ENCODE measurements at regions not wholly inside any gene's neighbourhood (a gene's known extent, or its start where the extent isn't known, plus 50 kb on each side); places are given as distances from the start of the nearest gene placed in this dataset.

- H3K9ac ChIP-seq (ENCODE audit: low read length), result no peak overlapping the region
Observed at GRCh38 chr11:113627946-113628345, 78.2 kb downstream of the TMPRSS5 start.

GRCh38 chr11:113627297-113627696, 78.8 kb downstream of the TMPRSS5 start:
- no peak overlapping the region for H4K8ac ChIP-seq (ENCODE audit: low read length)
- H3K9me3 ChIP-seq (ENCODE audit: control insufficient read depth, low read length), result no peaks in the 10 kb centered on the region
- H3K9ac ChIP-seq (ENCODE audit: low read length), result no peak overlapping the region
- H2BK12ac ChIP-seq (ENCODE audit: low read length in 2 of 2), result no peak overlapping the region
- H3K4ac ChIP-seq (ENCODE audit: low read depth in 1 of 2, low read length in 2 of 2), result no peak overlapping the region
- H3K27ac ChIP-seq (ENCODE audit: low read length, poor library complexity, severe bottlenecking), result no peak overlapping the region
- no peaks in the 10 kb centered on the region for H3K79me1 ChIP-seq (replicated peaks; ENCODE audit: low read length, poor library complexity, severe bottlenecking)
- H2BK5ac ChIP-seq (ENCODE audit: low read depth, low read length, poor library complexity, severe bottlenecking), result no peak overlapping the region
- H4K91ac ChIP-seq (ENCODE audit: low read length), result no peak overlapping the region
- no peak overlapping the region for H2AK5ac ChIP-seq (ENCODE audit: low read length, severe bottlenecking)
- H3K14ac ChIP-seq (ENCODE audit: low read length in 2 of 2), result no peak overlapping the region
- no peak for DNase-seq
- no peak overlapping the region for H3K23ac ChIP-seq (ENCODE audit: low read length in 2 of 2)
- no peak overlapping the region for H3K18ac ChIP-seq (ENCODE audit: low read depth in 1 of 2, low read length in 2 of 2)
- no peak overlapping the region for H2BK120ac ChIP-seq (ENCODE audit: low read depth, low read length)
- no peak overlapping the region for H3K4me2 ChIP-seq (ENCODE audit: low read length, poor library complexity, severe bottlenecking)
- no peak overlapping the region for H2AFZ ChIP-seq (ENCODE audit: low read depth, low read length)
- H3K4me3 ChIP-seq (ENCODE audit: insufficient read depth in 1 of 2, low read depth in 1 of 2, low read length in 2 of 2), result no peak overlapping the region
- H2BK15ac ChIP-seq (ENCODE audit: low read depth, poor library complexity, severe bottlenecking), result no peak overlapping the region
- H3K36me3 ChIP-seq (ENCODE audit: control insufficient read depth in 1 of 2, insufficient read depth in 2 of 2, low read depth in 1 of 2, low read length in 2 of 2), result no peaks in the 10 kb centered on the region
- peaks cover 4 to 21% of the 10 kb centered on the region in 2 experiments for H3K27me3 ChIP-seq (ENCODE audit: control insufficient read depth in 1 of 2, insufficient read depth in 1 of 2, low read length in 2 of 2)
- no peaks in the 10 kb centered on the region for H3K4me1 ChIP-seq (ENCODE audit: control insufficient read depth, insufficient read depth, low read depth, low read length)
- 72% methylated on average over 2 of the region's 2 CpGs for WGBS

More at GRCh38 chr11:113627946-113628345, 78.2 kb downstream of the TMPRSS5 start:
- no peak overlapping the region for H3K4ac ChIP-seq (ENCODE audit: low read depth in 1 of 2, low read length in 2 of 2)
- no peak overlapping the region for H2BK120ac ChIP-seq (ENCODE audit: low read depth, low read length)
- no peak overlapping the region for H2BK5ac ChIP-seq (ENCODE audit: low read depth, low read length, poor library complexity, severe bottlenecking)
- no peak overlapping the region for H4K91ac ChIP-seq (ENCODE audit: low read length)
- 100% methylated on average over 1 of the region's 3 CpGs for WGBS
- H3K36me3 ChIP-seq (ENCODE audit: control insufficient read depth in 1 of 2, insufficient read depth in 2 of 2, low read depth in 1 of 2, low read length in 2 of 2), result no peaks in the 10 kb centered on the region
- H3K4me2 ChIP-seq (ENCODE audit: low read length, poor library complexity, severe bottlenecking), result no peak overlapping the region
- no peak overlapping the region for H3K18ac ChIP-seq (ENCODE audit: low read depth in 1 of 2, low read length in 2 of 2)
- no peak for DNase-seq
- H4K8ac ChIP-seq (ENCODE audit: low read length), result no peak overlapping the region
- H3K9me3 ChIP-seq (ENCODE audit: control insufficient read depth, low read length), result no peaks in the 10 kb centered on the region
- no peaks in the 10 kb centered on the region for H3K4me1 ChIP-seq (ENCODE audit: control insufficient read depth, insufficient read depth, low read depth, low read length)
- H2AFZ ChIP-seq (ENCODE audit: low read depth, low read length), result no peak overlapping the region
- H3K23ac ChIP-seq (ENCODE audit: low read length in 2 of 2), result no peak overlapping the region
- H2BK15ac ChIP-seq (ENCODE audit: low read depth, poor library complexity, severe bottlenecking), result no peak overlapping the region
- no peak overlapping the region for H3K14ac ChIP-seq (ENCODE audit: low read length in 2 of 2)
- no peak overlapping the region for H2AK5ac ChIP-seq (ENCODE audit: low read length, severe bottlenecking)
- no peak overlapping the region for H3K27ac ChIP-seq (ENCODE audit: low read length, poor library complexity, severe bottlenecking)
- H3K79me1 ChIP-seq (replicated peaks; ENCODE audit: low read length, poor library complexity, severe bottlenecking), result no peaks in the 10 kb centered on the region
- no peak overlapping the region for H2BK12ac ChIP-seq (ENCODE audit: low read length in 2 of 2)
- H3K27me3 ChIP-seq (ENCODE audit: control insufficient read depth in 1 of 2, insufficient read depth in 1 of 2, low read length in 2 of 2), result peaks cover 4 to 21% of the 10 kb centered on the region in 2 experiments
- no peak overlapping the region for H3K4me3 ChIP-seq (ENCODE audit: insufficient read depth in 1 of 2, low read depth in 1 of 2, low read length in 2 of 2)

DNA sequence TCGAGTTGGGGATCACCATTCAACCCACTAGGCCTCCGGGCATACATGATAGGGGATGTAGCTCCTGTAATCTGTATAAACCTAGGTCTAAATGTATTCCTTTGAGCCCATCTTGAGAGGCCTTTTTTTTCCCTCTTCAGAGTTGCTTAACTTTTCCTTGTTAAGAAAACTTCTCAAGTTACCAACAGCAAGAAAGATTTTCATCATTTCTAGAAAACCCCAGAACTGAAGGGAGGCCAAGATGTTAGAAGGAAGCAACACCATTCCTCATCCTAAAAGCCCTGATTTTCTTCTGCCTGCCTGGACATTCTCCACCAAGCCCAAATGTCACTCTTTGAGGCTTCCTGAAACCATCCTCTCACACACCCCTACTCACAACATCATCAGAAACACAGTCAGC, 79.4 kb downstream of the TMPRSS5 start:
- Histone ChIP-seq H2AK5ac (ENCODE audit: low read length, severe bottlenecking) (no peak overlapping the region), H2BK15ac (ENCODE audit: low read depth, poor library complexity, severe bottlenecking) (no peak overlapping the region), H3K4ac (ENCODE audit: low read depth in 1 of 2, low read length in 2 of 2) (no peak overlapping the region), H3K9ac (ENCODE audit: low read length) (no peak overlapping the region), H3K79me1 (replicated peaks; ENCODE audit: low read length, poor library complexity, severe bottlenecking) (no peaks in the 10 kb centered on the region), H2BK5ac (ENCODE audit: low read depth, low read length, poor library complexity, severe bottlenecking) (no peak overlapping the region), H4K8ac (ENCODE audit: low read length) (no peak overlapping the region), H3K9me3 (ENCODE audit: control insufficient read depth, low read length) (no peaks in the 10 kb centered on the region), H3K27ac (ENCODE audit: low read length, poor library complexity, severe bottlenecking) (no peak overlapping the region), H3K14ac (ENCODE audit: low read length in 2 of 2) (no peak overlapping the region), H3K23ac (ENCODE audit: low read length in 2 of 2) (no peak overlapping the region), H2BK120ac (ENCODE audit: low read depth, low read length) (no peak overlapping the region), H3K4me2 (ENCODE audit: low read length, poor library complexity, severe bottlenecking) (no peak overlapping the region), H3K18ac (ENCODE audit: low read depth in 1 of 2, low read length in 2 of 2) (no peak overlapping the region), H2AFZ (ENCODE audit: low read depth, low read length) (no peak overlapping the region), H2BK12ac (ENCODE audit: low read length in 2 of 2) (no peak overlapping the region), H3K27me3 (ENCODE audit: control insufficient read depth in 1 of 2, insufficient read depth in 1 of 2, low read length in 2 of 2) (peaks cover 3 to 21% of the 10 kb centered on the region in 2 experiments), H3K4me3 (ENCODE audit: insufficient read depth in 1 of 2, low read depth in 1 of 2, low read length in 2 of 2) (no peak overlapping the region), H3K4me1 (ENCODE audit: control insufficient read depth, insufficient read depth, low read depth, low read length) (no peaks in the 10 kb centered on the region), H4K91ac (ENCODE audit: low read length) (no peak overlapping the region), H3K36me3 (ENCODE audit: control insufficient read depth in 1 of 2, insufficient read depth in 2 of 2, low read depth in 1 of 2, low read length in 2 of 2) (no peaks in the 10 kb centered on the region)
- 79% methylated on average over 2 of the region's 2 CpGs for WGBS
- DNase-seq, result no peak

- no peaks in the 10 kb centered on the region for H3K36me3 ChIP-seq (ENCODE audit: control insufficient read depth in 1 of 2, insufficient read depth in 2 of 2, low read depth in 1 of 2, low read length in 2 of 2)
- H4K8ac ChIP-seq (ENCODE audit: low read length), result no peak overlapping the region
- H2AFZ ChIP-seq (ENCODE audit: low read depth, low read length), result no peak overlapping the region
- H3K4me2 ChIP-seq (ENCODE audit: low read length, poor library complexity, severe bottlenecking), result no peak overlapping the region
- no peak overlapping the region for H3K4me3 ChIP-seq (ENCODE audit: insufficient read depth in 1 of 2, low read depth in 1 of 2, low read length in 2 of 2)
- no peaks in the 10 kb centered on the region for H3K27me3 ChIP-seq (ENCODE audit: control insufficient read depth in 1 of 2, insufficient read depth in 1 of 2, low read length in 2 of 2)
- H2AK5ac ChIP-seq (ENCODE audit: low read length, severe bottlenecking), result no peak overlapping the region
- H4K91ac ChIP-seq (ENCODE audit: low read length), result no peak overlapping the region
- H3K79me1 ChIP-seq (replicated peaks; ENCODE audit: low read length, poor library complexity, severe bottlenecking), result no peaks in the 10 kb centered on the region
- H3K9ac ChIP-seq (ENCODE audit: low read length), result no peak overlapping the region
- WGBS, result 80% methylated on average over 1 of the region's 1 CpG
- H3K9me3 ChIP-seq (ENCODE audit: control insufficient read depth, low read length), result no peaks in the 10 kb centered on the region
- H3K4ac ChIP-seq (ENCODE audit: low read depth in 1 of 2, low read length in 2 of 2), result no peak overlapping the region
- no peak overlapping the region for H3K14ac ChIP-seq (ENCODE audit: low read length in 2 of 2)
- H2BK15ac ChIP-seq (ENCODE audit: low read depth, poor library complexity, severe bottlenecking), result no peak overlapping the region
- H2BK120ac ChIP-seq (ENCODE audit: low read depth, low read length), result no peak overlapping the region
- no peaks in the 10 kb centered on the region for H3K4me1 ChIP-seq (ENCODE audit: control insufficient read depth, insufficient read depth, low read depth, low read length)
- no peak overlapping the region for H3K23ac ChIP-seq (ENCODE audit: low read length in 2 of 2)
- no peak overlapping the region for H2BK5ac ChIP-seq (ENCODE audit: low read depth, low read length, poor library complexity, severe bottlenecking)
- no peak overlapping the region for H3K27ac ChIP-seq (ENCODE audit: low read length, poor library complexity, severe bottlenecking)
- DNase-seq, result no peak
- no peak overlapping the region for H2BK12ac ChIP-seq (ENCODE audit: low read length in 2 of 2)
- H3K18ac ChIP-seq (ENCODE audit: low read depth in 1 of 2, low read length in 2 of 2), result no peak overlapping the region
Observed at GRCh38 chr11:113623114-113623513, 83.0 kb downstream of the TMPRSS5 start.
